ENCODE measurements at regions not wholly inside any gene's neighbourhood (a gene's known extent, or its start where the extent isn't known, plus 50 kb on each side); places are given as distances from the start of the nearest gene placed in this dataset.

GRCh38 chr4:151887031-151887815, 126.4 kb upstream of the GATB start:
- no peaks in the 10 kb centered on the region for H3K9me2 ChIP-seq (replicated peaks; ENCODE audit: insufficient read depth, low read length)
- no peak overlapping the region for H3K9ac ChIP-seq (ENCODE audit: low read length)
- H3K9me3 ChIP-seq (replicated peaks; ENCODE audit: insufficient read depth, low read length) = no peaks in the 10 kb centered on the region
- no peaks in the 10 kb centered on the region; the same call in 1 of the 2 replicates for H3F3A ChIP-seq (ENCODE audit: insufficient read depth, low read length)
- no peak overlapping the region for H2AFZ ChIP-seq (ENCODE audit: low read length)
- no peaks in the 10 kb centered on the region for H3K79me2 ChIP-seq (ENCODE audit: low read length)
- H3K4me2 ChIP-seq (ENCODE audit: low read depth, low read length) = peak overlapping the region; percentile 5; the same call in 1 of the 2 replicates
- no peak for TF ChIP-seq EZH2phosphoT487 (IDR thresholded peaks at IDR 0.05; ENCODE audit: low read length)
- TF ChIP-seq CTCF (IDR thresholded peaks at IDR 0.05; ENCODE audit: low read length) = no peak
- no peak for TF ChIP-seq EZH2 (optimal IDR thresholded peaks at IDR 0.05; ENCODE audit: low read depth, low read length)
- no peak overlapping the region for H3K27ac ChIP-seq (ENCODE audit: low read length)
- H3K4me3 ChIP-seq (ENCODE audit: low read length) = no peak overlapping the region
- peaks cover 11% of the 10 kb centered on the region; the same call in 1 of the 2 replicates for H3K4me1 ChIP-seq (ENCODE audit: low read length)
- no peak for DNase-seq
- H4K20me1 ChIP-seq (ENCODE audit: insufficient read depth, low read length) = no peaks in the 10 kb centered on the region
- H3K27me3 ChIP-seq (replicated peaks; ENCODE audit: insufficient read depth, low read length) = no peaks in the 10 kb centered on the region
- H3K36me3 ChIP-seq (replicated peaks; ENCODE audit: insufficient read depth, low read length) = no peaks in the 10 kb centered on the region

- no peak overlapping the region for H3K4me3 ChIP-seq (ENCODE audit: low read length)
- no peak overlapping the region for H3K4me2 ChIP-seq (ENCODE audit: low read depth, low read length)
- H4K20me1 ChIP-seq (ENCODE audit: insufficient read depth, low read length) = no peaks in the 10 kb centered on the region
- H2AFZ ChIP-seq (ENCODE audit: low read length) = no peak overlapping the region
- no peak overlapping the region for H3K9ac ChIP-seq (ENCODE audit: low read length)
- H3K27ac ChIP-seq (ENCODE audit: low read length) = no peak overlapping the region
- peaks cover 11% of the 10 kb centered on the region; the same call in 1 of the 2 replicates for H3K4me1 ChIP-seq (ENCODE audit: low read length)
- H3F3A ChIP-seq (ENCODE audit: insufficient read depth, low read length) = no peaks in the 10 kb centered on the region; the same call in 1 of the 2 replicates
- DNase-seq = no peak
- TF ChIP-seq CTCF (IDR thresholded peaks at IDR 0.05; ENCODE audit: low read length) = no peak
- no peak for TF ChIP-seq EZH2phosphoT487 (IDR thresholded peaks at IDR 0.05; ENCODE audit: low read length)
- TF ChIP-seq EZH2 (optimal IDR thresholded peaks at IDR 0.05; ENCODE audit: low read depth, low read length) = no peak
- no peaks in the 10 kb centered on the region for H3K79me2 ChIP-seq (ENCODE audit: low read length)
- H3K9me2 ChIP-seq (replicated peaks; ENCODE audit: insufficient read depth, low read length) = no peaks in the 10 kb centered on the region
- H3K9me3 ChIP-seq (replicated peaks; ENCODE audit: insufficient read depth, low read length) = no peaks in the 10 kb centered on the region
- no peaks in the 10 kb centered on the region for H3K36me3 ChIP-seq (replicated peaks; ENCODE audit: insufficient read depth, low read length)
- H3K27me3 ChIP-seq (replicated peaks; ENCODE audit: insufficient read depth, low read length) = no peaks in the 10 kb centered on the region
Observed at GRCh38 chr4:151885123-151885522, 124.3 kb upstream of the GATB start.

GRCh38 chr4:151883747-151884146, 122.9 kb upstream of the GATB start:
- no peaks in the 10 kb centered on the region for H3K9me2 ChIP-seq (replicated peaks; ENCODE audit: insufficient read depth, low read length)
- no peak overlapping the region for H3K9ac ChIP-seq (ENCODE audit: low read length)
- no peaks in the 10 kb centered on the region; the same call in 1 of the 2 replicates for H3F3A ChIP-seq (ENCODE audit: insufficient read depth, low read length)
- no peak overlapping the region for H2AFZ ChIP-seq (ENCODE audit: low read length)
- H3K4me1 ChIP-seq (ENCODE audit: low read length) = peaks cover 11% of the 10 kb centered on the region; the same call in 1 of the 2 replicates
- H3K4me2 ChIP-seq (ENCODE audit: low read depth, low read length) = no peak overlapping the region
- H3K79me2 ChIP-seq (ENCODE audit: low read length) = no peaks in the 10 kb centered on the region
- no peaks in the 10 kb centered on the region for H3K27me3 ChIP-seq (replicated peaks; ENCODE audit: insufficient read depth, low read length)
- H3K4me3 ChIP-seq (ENCODE audit: low read length) = no peak overlapping the region
- TF ChIP-seq CTCF (IDR thresholded peaks at IDR 0.05; ENCODE audit: low read length) = no peak
- no peak for TF ChIP-seq EZH2phosphoT487 (IDR thresholded peaks at IDR 0.05; ENCODE audit: low read length)
- no peak for TF ChIP-seq EZH2 (optimal IDR thresholded peaks at IDR 0.05; ENCODE audit: low read depth, low read length)
- H3K36me3 ChIP-seq (replicated peaks; ENCODE audit: insufficient read depth, low read length) = no peaks in the 10 kb centered on the region
- H3K27ac ChIP-seq (ENCODE audit: low read length) = no peak overlapping the region
- no peaks in the 10 kb centered on the region for H4K20me1 ChIP-seq (ENCODE audit: insufficient read depth, low read length)
- no peaks in the 10 kb centered on the region for H3K9me3 ChIP-seq (replicated peaks; ENCODE audit: insufficient read depth, low read length)
- no peak for DNase-seq
